HCT116 (cell line): ENCODE measurements at regions not wholly inside any gene's neighbourhood (a gene's known extent, or its start where the extent isn't known, plus 50 kb on each side); places are given as distances from the start of the nearest gene placed in this dataset.

Experiments
- ATAC-seq: fragments of 200-7000 bp; cut with Tn5 transposase; 2 replicates; pipeline ENCODE4 v1.9.1; 2020; ENCODE audit warnings: mild to moderate bottlenecking, moderate library complexity
- BruUV-seq: library from RNA; stranded (reverse); fragments of 400-500 nt; replicated peaks from 2 replicates; lab custom pipeline; 2021; lab: Mats Ljungman, UMichigan
- CTCF ChIA-PET: fragments of 300-600 bp; sonication (Branson Sonifier 250); formaldehyde crosslinking; loops from one replicate; lab custom pipeline; 2021; ENCODE audit warnings: antibody characterized with exemption; lab: Charles Lee
- POLR2A ChIA-PET: fragments of 300-600, 350-600 bp; sonication (Branson Sonifier 250); formaldehyde crosslinking; loops from one replicate; lab custom pipeline; 2021; ENCODE audit warnings: antibody characterized with exemption; lab: Charles Lee
- RAD21 ChIA-PET, 2 experiments: fragments of 300-600 bp; sonication (Branson Sonifier 250); formaldehyde crosslinking; loops; one replicate each; lab custom pipeline; 2023; ENCODE audit warnings: low total read pairs in 2 of 2; ENCODE audit not compliant: uncharacterized antibody in 2 of 2, unreplicated experiment in 2 of 2, low non-redundant PET in 1 of 2; lab: Charles Lee
- DNase-seq: peaks from one replicate; pipeline ENCODE4 v3.0.0-alpha.2; 2010; ENCODE audit warnings: low read depth, low spot score
- H2AFZ ChIP-seq: fragments of 200-600 bp; shearing (Covaris generic), sonication (generic); 2 replicates; pipeline ENCODE4 v1.6.1; 2017; ENCODE audit warnings: low read depth, mixed run types, mixed read lengths, antibody characterized with exemption, low read length; ENCODE audit not compliant: poor library complexity, severe bottlenecking
- H3K27ac ChIP-seq: 2 replicates; pipeline ENCODE4 v1.5.1; 2012; ENCODE audit warnings: low read depth, low read length
- H3K27me3 ChIP-seq: fragments of 200-600 bp; sonication (generic); 2 replicates; pipeline ENCODE4 v1.6.1; 2016; ENCODE audit warnings: mixed run types, low read length, mixed read lengths; ENCODE audit not compliant: insufficient read depth
- H3K36me3 ChIP-seq, 2 experiments: fragments of 200-500 bp in 1 of 2; fragments of 200-600 bp in 1 of 2; sonication (Bioruptor generic) in 1 of 2; sonication (generic) in 1 of 2; 2 replicates each; pipeline versions ENCODE4 v1.5.1 to v1.6.1; 2014 to 2016; ENCODE audit warnings: low read length in 2 of 2, inconsistent platforms in 1 of 2, mixed read lengths in 1 of 2, mixed run types in 1 of 2; ENCODE audit not compliant: insufficient read depth in 2 of 2, control insufficient read depth in 1 of 2
- H3K4me1 ChIP-seq, 2 experiments: fragments of 200-600 bp in 1 of 2; sonication (generic) in 1 of 2; 2 replicates each; pipeline versions ENCODE4 v1.5.1 to v1.6.1; 2012 to 2017; ENCODE audit warnings: low read length in 2 of 2, inconsistent platforms in 1 of 2, mild to moderate bottlenecking in 1 of 2, mixed read lengths in 1 of 2, mixed run types in 1 of 2, moderate library complexity in 1 of 2; ENCODE audit not compliant: insufficient read depth in 2 of 2, control insufficient read depth in 1 of 2
- H3K4me2 ChIP-seq: fragments of 200-600 bp; sonication (generic); 2 replicates; pipeline ENCODE4 v1.6.1; 2017; ENCODE audit warnings: mixed run types, low read length, mixed read lengths
- H3K4me3 ChIP-seq, 2 experiments: fragments of 200-600 bp in 1 of 2; sonication (generic) in 1 of 2; replicated peaks in 1 of 2; 2 replicates each; pipeline ENCODE4 v1.5.1; 2011 to 2016; ENCODE audit warnings: low read length in 2 of 2, control low read depth in 1 of 2, low read depth in 1 of 2, mild to moderate bottlenecking in 1 of 2, mixed read lengths in 1 of 2, mixed run types in 1 of 2
- H3K79me2 ChIP-seq: fragments of 200-600 bp; sonication (generic); 2 replicates; pipeline ENCODE4 v1.6.1; 2017; ENCODE audit warnings: mild to moderate bottlenecking, mixed run types, low read length, moderate library complexity, mixed read lengths; ENCODE audit not compliant: insufficient read depth
- H3K9ac ChIP-seq: fragments of 200-600 bp; sonication (generic); 2 replicates; pipeline ENCODE4 v1.6.1; 2016; ENCODE audit warnings: low read length, mixed read lengths
- H3K9me2 ChIP-seq: fragments of 200-600 bp; sonication (generic), shearing (Covaris generic); 2 replicates; pipeline ENCODE4 v1.6.1; 2017; ENCODE audit warnings: mixed run types, mild to moderate bottlenecking, moderate library complexity; ENCODE audit not compliant: insufficient read depth
- H3K9me3 ChIP-seq, 2 experiments: fragments of 200-500 bp in 1 of 2; fragments of 200-600 bp in 1 of 2; sonication (Bioruptor generic) in 1 of 2; sonication (generic) in 1 of 2; 2 replicates each; pipeline ENCODE4 v1.6.1; 2014 to 2017; ENCODE audit warnings: low read length in 2 of 2, mixed read lengths in 2 of 2, inconsistent platforms in 1 of 2, low read depth in 1 of 2, mild to moderate bottlenecking in 1 of 2, mixed run types in 1 of 2, moderate library complexity in 1 of 2; ENCODE audit not compliant: control insufficient read depth in 1 of 2, insufficient read depth in 1 of 2
- H4K20me1 ChIP-seq: fragments of 200-600 bp; sonication (generic), shearing (Covaris generic); 2 replicates; pipeline ENCODE4 v1.6.1; 2017; ENCODE audit warnings: mixed run types, mild to moderate bottlenecking, moderate library complexity; ENCODE audit not compliant: insufficient read depth
- CEBPB ChIP-seq: IDR thresholded peaks from 2 replicates; pipeline ENCODE4 v1.6.1; 2012; ENCODE audit warnings: low read depth
- CTCF ChIP-seq, 3 experiments: fragments of 200-600 bp in 1 of 3; sonication (generic) in 1 of 3; IDR thresholded peaks in 2 of 3; conservative IDR thresholded peaks in 1 of 3; 2 replicates each; pipeline ENCODE4 v1.5.1; 2012 to 2017; ENCODE audit warnings: low read depth in 2 of 3, low read length in 2 of 3, antibody characterized with exemption in 1 of 3, borderline replicate concordance in 1 of 3, control low read depth in 1 of 3, mild to moderate bottlenecking in 1 of 3, mixed read lengths in 1 of 3, mixed run types in 1 of 3, moderate library complexity in 1 of 3; ENCODE audit not compliant: insufficient read depth in 1 of 3
- EGR1 ChIP-seq: IDR thresholded peaks from 2 replicates; pipeline ENCODE4 v1.6.1; 2012; ENCODE audit warnings: low read depth
- EZH2 ChIP-seq: fragments of 200-600 bp; sonication (generic); IDR thresholded peaks from 2 replicates; pipeline ENCODE4 v1.6.1; 2017; ENCODE audit warnings: antibody characterized with exemption, mixed run types
- EZH2phosphoT487 ChIP-seq: fragments of 200-600 bp; IDR thresholded peaks from 2 replicates; pipeline ENCODE4 v1.6.1; 2018; ENCODE audit warnings: antibody characterized with exemption, borderline replicate concordance
- FOSL1 ChIP-seq: IDR thresholded peaks from 2 replicates; pipeline ENCODE4 v1.6.1; 2012; ENCODE audit warnings: low read depth
- JUND ChIP-seq: IDR thresholded peaks from 2 replicates; pipeline ENCODE4 v1.6.1; 2012
- POLR2A ChIP-seq: IDR thresholded peaks from 2 replicates; pipeline ENCODE4 v1.7.0; 2011; ENCODE audit warnings: borderline replicate concordance; ENCODE audit not compliant: insufficient read depth, insufficient read length; ENCODE audit errors: extremely low read depth
- POLR2AphosphoS5 ChIP-seq: IDR thresholded peaks from 2 replicates; pipeline ENCODE4 v1.6.1; 2011; ENCODE audit warnings: mild to moderate bottlenecking, low read depth, low read length, moderate library complexity
- REST ChIP-seq: IDR thresholded peaks from 2 replicates; pipeline ENCODE4 v1.6.1; 2012; ENCODE audit warnings: low read depth
- SP1 ChIP-seq: IDR thresholded peaks from 2 replicates; pipeline ENCODE4 v1.6.1; 2012; ENCODE audit warnings: low read depth
- TCF7L2 ChIP-seq: IDR thresholded peaks from 2 replicates; pipeline ENCODE4 v1.7.0; 2011; ENCODE audit warnings: borderline replicate concordance, inconsistent platforms; ENCODE audit not compliant: insufficient read depth, insufficient read length; ENCODE audit errors: extremely low read depth
- YY1 ChIP-seq: IDR thresholded peaks from 2 replicates; pipeline ENCODE4 v1.6.1; 2011; ENCODE audit warnings: low read length, low read depth, moderate library complexity, mild to moderate bottlenecking; ENCODE audit not compliant: insufficient replicate concordance; ENCODE audit errors: extremely low read depth
- ZFX ChIP-seq: fragments of 450-650 bp; IDR thresholded peaks from 2 replicates; pipeline ENCODE4 v1.6.1; 2017
- intact Hi-C: fragments of 100-400 bp; cut with micrococcal nuclease; formaldehyde crosslinking; loops from 2 replicates; pipeline ENCODE4 v1.10.0; 2022

- Histone ChIP-seq H3K9me3 (no peaks in the 10 kb centered on the region), H3K36me3 (no peaks in the 10 kb centered on the region), H2AFZ (no peak overlapping the region), H4K20me1 (no peaks in the 10 kb centered on the region), H3K4me3 (no peak overlapping the region), H3K9me2 (no peaks in the 10 kb centered on the region), H3K79me2 (no peaks in the 10 kb centered on the region), H3K27ac (no peak overlapping the region), H3K4me1 (no peaks in the 10 kb centered on the region), H3K9ac (no peak overlapping the region), H3K4me2 (no peak overlapping the region), H3K27me3 (peaks cover 8% of the 10 kb centered on the region)
- ATAC-seq (no peak), DNase-seq (no peak)
- intact Hi-C loops = no loop called here
- POLR2A ChIA-PET = no interaction called here
- TF ChIP-seq EZH2 (no peak), ZFX (no peak), EGR1 (no peak), POLR2A (no peak), REST (no peak), CEBPB (no peak), EZH2phosphoT487 (no peak), CTCF (IDR thresholded peaks at IDR 0.05 in 2 of 3, conservative IDR thresholded peaks at IDR 0.05 in 1 of 3; ENCODE audit: borderline replicate concordance in 1 of 3, insufficient read depth in 1 of 3, low read depth in 2 of 3, low read length in 2 of 3) (no peak), JUND (no peak), SP1 (no peak), YY1 (no peak), TCF7L2 (no peak), POLR2AphosphoS5 (no peak), FOSL1 (no peak)
- RAD21 ChIA-PET = no interaction called here
- CTCF ChIA-PET = interaction anchor here (1.0 kb wide), 1 partner anchor 15 kb away, joined by 3 read pairs; no protein-coding TSS in a partner anchor
- BruUV-seq = no TSS peak
Observed at GRCh38 chr15:31852933-31853799, 177.1 kb upstream of the CHRNA7 start.
